DND-41 (cell line): ENCODE measurements at regions not wholly inside any gene's neighbourhood (a gene's known extent, or its start where the extent isn't known, plus 50 kb on each side); places are given as distances from the start of the nearest gene placed in this dataset.

Experiments
- CTCF ChIP-seq: IDR thresholded peaks from 2 replicates; pipeline ENCODE4 v1.5.1; 2012; ENCODE audit warnings: borderline replicate concordance, low read length, moderate library complexity, mild to moderate bottlenecking; ENCODE audit not compliant: poor library complexity, severe bottlenecking; ENCODE audit errors: extremely low read depth
- EZH2 ChIP-seq: IDR thresholded peaks from 3 replicates; pipeline ENCODE4 v1.6.1; 2012; ENCODE audit warnings: borderline replicate concordance, low read depth, mild to moderate bottlenecking, moderate library complexity, low read length, inconsistent platforms; ENCODE audit not compliant: severe bottlenecking

- TF ChIP-seq CTCF (no peak), EZH2 (no peak)
These were observed 488.1 kb downstream of the IRX1 start for GRCh38 chr5:4083591-4084337.
